NOMO-1 treated with DMSO at 0.1 percent for 48 hours (cell line): ENCODE measurements at regions not wholly inside any gene's neighbourhood (a gene's known extent, or its start where the extent isn't known, plus 50 kb on each side); places are given as distances from the start of the nearest gene placed in this dataset.
"Not testable (repeated sequence)": the region's sequence is repeated elsewhere in the genome, so short reads cannot be mapped to it uniquely, and the experiment has no call there.

Source experiments
- DNase-seq: peaks from one replicate; lab custom pipeline; 2025; ENCODE audit not compliant: unreplicated experiment; lab: John Stamatoyannopoulos, UW

- DNase-seq, result no peak
Measured at GRCh38 chr2:239806276-239806675, 218.9 kb downstream of the NDUFA10 start.

GRCh38 chr2:239805414-239805813 is 219.7 kb downstream of the NDUFA10 start:
- no peak for DNase-seq

GRCh38 chr2:239805043-239805329 is 220.2 kb downstream of the NDUFA10 start:
- no peak for DNase-seq

- no peak for DNase-seq
Measured at GRCh38 chr2:239804161-239805042, 220.7 kb downstream of the NDUFA10 start.

- no peak for DNase-seq
Measured at GRCh38 chr2:239803766-239804115, 221.4 kb downstream of the NDUFA10 start.

- DNase-seq, result no peak
Measured at GRCh38 chr2:239803102-239803765, 221.9 kb downstream of the NDUFA10 start.

GRCh38 chr2:239802185-239802649 is 222.9 kb downstream of the NDUFA10 start:
- DNase-seq, result no peak

- DNase-seq, result no peak
Measured at GRCh38 chr2:239801404-239802184, 223.5 kb downstream of the NDUFA10 start.

- no peak for DNase-seq
Measured at GRCh38 chr2:239800785-239801386, 224.3 kb downstream of the NDUFA10 start.

GRCh38 chr2:239797316-239797715 is 227.8 kb downstream of the NDUFA10 start:
- DNase-seq, result no peak

GRCh38 chr2:239795761-239796160 is 229.4 kb downstream of the NDUFA10 start:
- DNase-seq, result not testable (repeated sequence)

- DNase-seq, result no peak
Measured at GRCh38 chr2:239793836-239794235, 231.3 kb downstream of the NDUFA10 start.

GRCh38 chr2:239793086-239793485 is 232.1 kb downstream of the NDUFA10 start:
- no peak for DNase-seq

- DNase-seq, result no peak
Measured at GRCh38 chr2:239792405-239793084, 232.6 kb downstream of the NDUFA10 start.

GRCh38 chr2:239791526-239792404 is 233.4 kb downstream of the NDUFA10 start:
- no peak for DNase-seq

GRCh38 chr2:239790721-239791120 is 234.4 kb downstream of the NDUFA10 start:
- DNase-seq, result no peak

- DNase-seq, result no peak
Measured at GRCh38 chr2:239790313-239790712, 234.8 kb downstream of the NDUFA10 start.

GRCh38 chr2:239789711-239790110 is 235.4 kb downstream of the NDUFA10 start:
- DNase-seq, result no peak

- no peak for DNase-seq
Measured at GRCh38 chr2:239788576-239789098, 236.5 kb downstream of the NDUFA10 start.
